Astrocyte (in vitro differentiated cells and primary cell): ENCODE measurements at regions not wholly inside any gene's neighbourhood (a gene's known extent, or its start where the extent isn't known, plus 50 kb on each side); places are given as distances from the start of the nearest gene placed in this dataset.

Source experiments
- CTCF ChIP-seq: IDR thresholded peaks from 2 replicates; pipeline ENCODE4 v1.5.1; 2011; ENCODE audit warnings: low read depth, mild to moderate bottlenecking, inconsistent platforms, low read length, moderate library complexity; ENCODE audit not compliant: insufficient read depth
- EZH2 ChIP-seq: IDR thresholded peaks from 2 replicates; pipeline ENCODE4 v1.6.1; 2012; ENCODE audit warnings: mild to moderate bottlenecking, low read length, inconsistent platforms; ENCODE audit not compliant: insufficient read depth

GRCh38 chr16:77571115-77571862 is 136.5 kb upstream of the ADAMTS18 start:
- TF ChIP-seq CTCF, result no peak
- no peak for TF ChIP-seq EZH2
